ENCODE measurements at regions not wholly inside any gene's neighbourhood (a gene's known extent, or its start where the extent isn't known, plus 50 kb on each side); places are given as distances from the start of the nearest gene placed in this dataset.

DNA sequence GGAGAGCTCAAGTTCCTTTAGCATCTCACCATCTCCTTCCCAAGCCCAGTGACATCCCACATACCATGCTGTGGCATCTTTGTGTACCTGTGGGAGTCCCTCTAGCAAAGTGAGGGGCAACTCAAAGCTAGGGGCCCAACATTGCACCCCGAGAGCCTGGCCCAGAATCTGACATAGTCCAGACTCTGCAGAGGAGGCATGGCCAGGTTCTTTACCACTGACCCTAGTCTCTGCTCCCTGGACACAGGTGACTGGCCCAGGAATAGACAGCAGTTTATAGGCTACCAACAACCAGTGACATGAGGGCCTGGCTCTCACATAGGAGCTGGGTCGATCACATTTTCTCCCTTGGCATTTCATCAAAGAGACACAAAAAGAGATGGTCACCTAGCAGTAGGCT lies 444.0 kb upstream of the ZMIZ1 start:
- TF ChIP-seq, protein P1, sequence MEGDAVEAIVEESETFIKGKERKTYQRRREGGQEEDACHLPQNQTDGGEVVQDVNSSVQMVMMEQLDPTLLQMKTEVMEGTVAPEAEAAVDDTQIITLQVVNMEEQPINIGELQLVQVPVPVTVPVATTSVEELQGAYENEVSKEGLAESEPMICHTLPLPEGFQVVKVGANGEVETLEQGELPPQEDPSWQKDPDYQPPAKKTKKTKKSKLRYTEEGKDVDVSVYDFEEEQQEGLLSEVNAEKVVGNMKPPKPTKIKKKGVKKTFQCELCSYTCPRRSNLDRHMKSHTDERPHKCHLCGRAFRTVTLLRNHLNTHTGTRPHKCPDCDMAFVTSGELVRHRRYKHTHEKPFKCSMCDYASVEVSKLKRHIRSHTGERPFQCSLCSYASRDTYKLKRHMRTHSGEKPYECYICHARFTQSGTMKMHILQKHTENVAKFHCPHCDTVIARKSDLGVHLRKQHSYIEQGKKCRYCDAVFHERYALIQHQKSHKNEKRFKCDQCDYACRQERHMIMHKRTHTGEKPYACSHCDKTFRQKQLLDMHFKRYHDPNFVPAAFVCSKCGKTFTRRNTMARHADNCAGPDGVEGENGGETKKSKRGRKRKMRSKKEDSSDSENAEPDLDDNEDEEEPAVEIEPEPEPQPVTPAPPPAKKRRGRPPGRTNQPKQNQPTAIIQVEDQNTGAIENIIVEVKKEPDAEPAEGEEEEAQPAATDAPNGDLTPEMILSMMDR (IDR thresholded peaks at IDR 0.05) = no peak
- TF ChIP-seq POLR2A (IDR thresholded peaks at IDR 0.05) = no peak

Measured in right lobe of liver (tissue), 4 donors.